ENCODE measurements at regions not wholly inside any gene's neighbourhood (a gene's known extent, or its start where the extent isn't known, plus 50 kb on each side); places are given as distances from the start of the nearest gene placed in this dataset.

- Histone ChIP-seq H3K27ac (no peak overlapping the region), H3K36me3 (no peaks in the 10 kb centered on the region), H3K9ac (ENCODE audit: low read depth in 2 of 2, low read length in 2 of 2) (no peak overlapping the region), H3K4me3 (no peak overlapping the region), H3K4me1 (no peaks in the 10 kb centered on the region), H3K9me3 (no peaks in the 10 kb centered on the region), H3K27me3 (no peaks in the 10 kb centered on the region)
- TF ChIP-seq, protein P1, sequence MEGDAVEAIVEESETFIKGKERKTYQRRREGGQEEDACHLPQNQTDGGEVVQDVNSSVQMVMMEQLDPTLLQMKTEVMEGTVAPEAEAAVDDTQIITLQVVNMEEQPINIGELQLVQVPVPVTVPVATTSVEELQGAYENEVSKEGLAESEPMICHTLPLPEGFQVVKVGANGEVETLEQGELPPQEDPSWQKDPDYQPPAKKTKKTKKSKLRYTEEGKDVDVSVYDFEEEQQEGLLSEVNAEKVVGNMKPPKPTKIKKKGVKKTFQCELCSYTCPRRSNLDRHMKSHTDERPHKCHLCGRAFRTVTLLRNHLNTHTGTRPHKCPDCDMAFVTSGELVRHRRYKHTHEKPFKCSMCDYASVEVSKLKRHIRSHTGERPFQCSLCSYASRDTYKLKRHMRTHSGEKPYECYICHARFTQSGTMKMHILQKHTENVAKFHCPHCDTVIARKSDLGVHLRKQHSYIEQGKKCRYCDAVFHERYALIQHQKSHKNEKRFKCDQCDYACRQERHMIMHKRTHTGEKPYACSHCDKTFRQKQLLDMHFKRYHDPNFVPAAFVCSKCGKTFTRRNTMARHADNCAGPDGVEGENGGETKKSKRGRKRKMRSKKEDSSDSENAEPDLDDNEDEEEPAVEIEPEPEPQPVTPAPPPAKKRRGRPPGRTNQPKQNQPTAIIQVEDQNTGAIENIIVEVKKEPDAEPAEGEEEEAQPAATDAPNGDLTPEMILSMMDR (IDR thresholded peaks at IDR 0.05), result no peak
- intact Hi-C loops (cut with DNase I), result no loop called here
- DNase-seq, result no peak
Measured at GRCh38 chr2:18085593-18085992, 207.1 kb downstream of the KCNS3 start.

GRCh38 chr2:18084376-18084775 is 205.9 kb downstream of the KCNS3 start:
- H3K27me3 ChIP-seq, result no peaks in the 10 kb centered on the region
- no peaks in the 10 kb centered on the region for H3K36me3 ChIP-seq
- no peak overlapping the region for H3K9ac ChIP-seq (ENCODE audit: low read depth in 2 of 2, low read length in 2 of 2)
- H3K27ac ChIP-seq, result no peak overlapping the region
- H3K9me3 ChIP-seq, result no peaks in the 10 kb centered on the region
- H3K4me3 ChIP-seq, result no peak overlapping the region
- H3K4me1 ChIP-seq, result no peaks in the 10 kb centered on the region
- DNase-seq, result no peak
- TF ChIP-seq, protein P1 (IDR thresholded peaks at IDR 0.05), result no peak
- intact Hi-C loops (cut with DNase I), result no loop called here

DNA sequence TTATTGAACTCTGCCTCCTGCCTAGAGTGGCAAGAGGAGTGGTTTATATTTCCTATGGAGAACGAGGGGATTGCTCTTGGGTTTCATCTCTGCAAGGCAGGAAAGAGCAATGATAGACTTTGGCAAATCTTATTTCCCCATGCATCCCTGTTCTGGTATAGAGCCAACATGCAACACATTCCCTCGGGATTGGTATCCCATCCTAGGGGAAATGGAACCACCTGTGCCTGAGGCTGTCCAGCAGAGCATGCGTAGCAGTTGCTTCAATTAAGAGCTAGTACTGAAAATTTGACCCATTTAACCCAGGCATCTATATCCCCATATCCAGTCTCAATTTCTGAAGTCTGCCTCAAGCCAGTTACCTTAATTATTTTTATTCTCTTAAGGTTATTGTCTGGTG is 205.3 kb downstream of the KCNS3 start:
- Histone ChIP-seq H3K9ac (ENCODE audit: low read depth in 2 of 2, low read length in 2 of 2) (no peak overlapping the region), H3K27ac (no peak overlapping the region), H3K36me3 (no peaks in the 10 kb centered on the region), H3K9me3 (no peaks in the 10 kb centered on the region), H3K4me3 (no peak overlapping the region), H3K27me3 (no peaks in the 10 kb centered on the region), H3K4me1 (no peaks in the 10 kb centered on the region)
- TF ChIP-seq, protein P1 (IDR thresholded peaks at IDR 0.05), result no peak
- DNase-seq, result no peak
- intact Hi-C loops (cut with DNase I), result no loop called here

- Histone ChIP-seq H3K36me3 (no peaks in the 10 kb centered on the region), H3K4me1 (no peaks in the 10 kb centered on the region), H3K4me3 (no peak overlapping the region), H3K27me3 (no peaks in the 10 kb centered on the region), H3K9me3 (no peaks in the 10 kb centered on the region), H3K9ac (ENCODE audit: low read depth in 2 of 2, low read length in 2 of 2) (no peak overlapping the region), H3K27ac (no peak overlapping the region)
- no peak for DNase-seq
- intact Hi-C loops (cut with DNase I), result no loop called here
- TF ChIP-seq, protein P1 (IDR thresholded peaks at IDR 0.05), result no peak
Measured at GRCh38 chr2:18078216-18078615, 199.7 kb downstream of the KCNS3 start.

DNA sequence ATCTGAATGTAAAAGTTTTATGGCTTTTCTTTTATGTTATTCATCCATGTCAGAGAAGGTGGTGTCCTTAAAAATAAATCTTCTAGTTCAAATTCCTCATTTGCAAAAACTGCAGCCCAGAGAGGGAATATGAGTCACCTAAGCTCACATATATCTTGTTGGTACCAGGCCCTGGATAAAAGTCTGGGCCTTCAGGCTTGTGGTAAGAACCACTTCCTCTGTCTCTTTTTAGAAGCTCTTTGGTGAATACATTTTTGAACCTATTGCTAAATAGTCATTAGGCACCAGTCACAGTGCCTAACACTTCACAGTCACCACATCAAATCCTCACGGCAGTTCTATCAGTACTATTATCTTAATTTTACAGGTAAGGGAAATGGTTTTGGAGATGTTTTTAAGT is 199.2 kb downstream of the KCNS3 start:
- no peaks in the 10 kb centered on the region for H3K36me3 ChIP-seq
- TF ChIP-seq, protein P1 (IDR thresholded peaks at IDR 0.05), result no peak
- no peak overlapping the region for H3K27ac ChIP-seq
- DNase-seq, result no peak
- no peaks in the 10 kb centered on the region for H3K9me3 ChIP-seq
- H3K4me1 ChIP-seq, result no peaks in the 10 kb centered on the region
- no peak overlapping the region for H3K4me3 ChIP-seq
- H3K27me3 ChIP-seq, result no peaks in the 10 kb centered on the region
- H3K9ac ChIP-seq (ENCODE audit: low read depth in 2 of 2, low read length in 2 of 2), result no peak overlapping the region
- intact Hi-C loops (cut with DNase I), result no loop called here

DNA sequence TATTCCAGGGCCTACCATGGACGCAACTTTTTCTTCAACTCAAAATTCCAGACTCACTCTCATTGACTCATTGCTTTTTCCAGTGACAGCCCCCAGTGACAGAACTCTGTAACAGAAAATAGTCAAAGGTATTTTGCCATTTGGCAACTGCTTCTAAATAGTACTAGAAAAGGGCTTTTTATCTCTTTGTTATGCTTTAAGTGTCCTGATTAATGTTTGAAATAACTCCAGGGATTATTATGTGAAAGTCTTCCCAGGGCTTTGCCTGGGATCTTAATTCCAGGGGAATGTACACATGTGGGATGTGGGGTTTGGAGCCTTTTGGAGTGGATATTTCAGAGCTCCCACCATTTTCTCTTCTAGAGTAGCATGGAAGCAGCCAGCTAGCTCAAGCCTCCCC is 198.8 kb downstream of the KCNS3 start:
- TF ChIP-seq, protein P1 (IDR thresholded peaks at IDR 0.05), result no peak
- H3K4me1 ChIP-seq, result no peaks in the 10 kb centered on the region
- H3K9ac ChIP-seq (ENCODE audit: low read depth in 2 of 2, low read length in 2 of 2), result no peak overlapping the region
- no peaks in the 10 kb centered on the region for H3K36me3 ChIP-seq
- H3K27ac ChIP-seq, result no peak overlapping the region
- H3K9me3 ChIP-seq, result no peaks in the 10 kb centered on the region
- DNase-seq, result no peak
- no peaks in the 10 kb centered on the region for H3K27me3 ChIP-seq
- no peak overlapping the region for H3K4me3 ChIP-seq
- intact Hi-C loops (cut with DNase I), result no loop called here

All from colonic mucosa (tissue), 4 donors.